PC-9 (cell line): ENCODE measurements at regions not wholly inside any gene's neighbourhood (a gene's known extent, or its start where the extent isn't known, plus 50 kb on each side); places are given as distances from the start of the nearest gene placed in this dataset.

ENCODE experiments used
- BruUV-seq: library from RNA; stranded (reverse); fragments of 400-500 nt; replicated peaks from 2 replicates; lab custom pipeline; 2021; lab: Mats Ljungman, UMichigan
- CTCF ChIA-PET: fragments of 300-600 bp; sonication (Branson Sonifier 250); formaldehyde crosslinking; loops from one replicate; lab custom pipeline; 2022; ENCODE audit warnings: antibody characterized with exemption; lab: Charles Lee
- POLR2A ChIA-PET: fragments of 300-600 bp; sonication (Branson Sonifier 250); formaldehyde crosslinking; loops from one replicate; lab custom pipeline; 2022; ENCODE audit warnings: antibody characterized with exemption; ENCODE audit not compliant: unreplicated experiment; lab: Charles Lee
- DNase-seq, 2 experiments: peaks; one replicate each; pipeline versions ENCODE4 v3.0.0 to v3.0.0-alpha.2; 2015 to 2022; ENCODE audit warnings: mixed read lengths in 1 of 2
- H2AFZ ChIP-seq: fragments of 200-600 bp; sonication (generic); 2 replicates; pipeline ENCODE4 v1.8.1; 2017; ENCODE audit warnings: antibody characterized with exemption
- H3F3A ChIP-seq: fragments of 200-600 bp; sonication (generic); 2 replicates; pipeline ENCODE4 v1.8.1; 2017; ENCODE audit warnings: antibody characterized with exemption, mild to moderate bottlenecking, low read depth; ENCODE audit not compliant: insufficient read depth
- H3K27ac ChIP-seq: fragments of 200-600 bp; sonication (generic); 2 replicates; pipeline ENCODE4 v1.6.1; 2016; ENCODE audit warnings: mixed run types
- H3K27me3 ChIP-seq: fragments of 200-600 bp; sonication (generic); 2 replicates; pipeline ENCODE4 v1.6.1; 2016; ENCODE audit warnings: low read depth, mixed run types; ENCODE audit not compliant: insufficient read depth
- H3K36me3 ChIP-seq: fragments of 200-600 bp; sonication (generic); 2 replicates; pipeline ENCODE4 v1.6.1; 2016; ENCODE audit warnings: low read depth, mixed run types
- H3K4me1 ChIP-seq: fragments of 200-600 bp; sonication (generic); replicated peaks from 2 replicates; pipeline ENCODE4 v1.6.1; 2016; ENCODE audit warnings: mixed run types; ENCODE audit not compliant: insufficient read depth
- H3K4me2 ChIP-seq: fragments of 200-600 bp; sonication (generic); 2 replicates; pipeline ENCODE4 v1.6.1; 2017; ENCODE audit warnings: mixed run types
- H3K4me3 ChIP-seq: fragments of 200-600 bp; sonication (generic); 2 replicates; pipeline ENCODE4 v1.6.1; 2016; ENCODE audit warnings: mixed run types
- H3K79me2 ChIP-seq: fragments of 200-600 bp; sonication (generic); 2 replicates; pipeline ENCODE4 v1.6.1; 2017; ENCODE audit warnings: low read depth, mixed run types
- H3K9me2 ChIP-seq: fragments of 200-600 bp; sonication (generic); 2 replicates; pipeline ENCODE4 v1.8.1; 2017; ENCODE audit warnings: mild to moderate bottlenecking; ENCODE audit not compliant: insufficient read depth
- H3K9me3 ChIP-seq: fragments of 200-600 bp; sonication (generic); 2 replicates; pipeline ENCODE4 v1.8.1; 2016; ENCODE audit warnings: low read depth; ENCODE audit not compliant: insufficient read depth
- H4K20me1 ChIP-seq: fragments of 200-600 bp; sonication (generic); 2 replicates; pipeline ENCODE4 v1.8.1; 2017; ENCODE audit not compliant: insufficient read depth
- CTCF ChIP-seq: fragments of 200-600 bp; sonication (generic); conservative IDR thresholded peaks from 2 replicates; pipeline ENCODE4 v1.6.1; 2017; ENCODE audit warnings: mixed run types, antibody characterized with exemption, mild to moderate bottlenecking, moderate library complexity
- EZH2 ChIP-seq: fragments of 200-600 bp; sonication (generic); IDR thresholded peaks from 2 replicates; pipeline ENCODE4 v1.8.0; 2017; ENCODE audit warnings: antibody characterized with exemption, low read depth
- intact Hi-C: fragments of 100-400 bp; cut with micrococcal nuclease; formaldehyde crosslinking; loops from one replicate; pipeline ENCODE4 v1.10.0; 2022; ENCODE audit not compliant: unreplicated experiment

- peak; percentile 52; the same call in 1 of the 2 replicates for TF ChIP-seq CTCF
- no peak for TF ChIP-seq EZH2
- no peaks in the 10 kb centered on the region for H3K79me2 ChIP-seq
- no peaks in the 10 kb centered on the region for H3K36me3 ChIP-seq
- no peaks in the 10 kb centered on the region for H3K4me1 ChIP-seq
- no peak overlapping the region for H3K4me3 ChIP-seq
- no peak overlapping the region for H3K27ac ChIP-seq
- H3K9me2 ChIP-seq: no peaks in the 10 kb centered on the region
- H4K20me1 ChIP-seq: no peaks in the 10 kb centered on the region
- POLR2A ChIA-PET: no interaction called here
- BruUV-seq: no TSS peak
- no peaks in the 10 kb centered on the region for H3K27me3 ChIP-seq
- intact Hi-C loops: no loop called here
- no peak overlapping the region for H2AFZ ChIP-seq
- H3K9me3 ChIP-seq: no peaks in the 10 kb centered on the region
- CTCF ChIA-PET: interaction anchor here (0.6 kb wide), 1 partner anchor 226 kb away, joined by 3 read pairs; no protein-coding TSS in a partner anchor
- DNase-seq: no peak
- no peaks in the 10 kb centered on the region for H3F3A ChIP-seq
- H3K4me2 ChIP-seq: no peak overlapping the region
Measured at GRCh38 chr21:18041012-18041411, 203.6 kb upstream of the CHODL start.

GRCh38 chr21:18030248-18030647 is 211.1 kb upstream of the C21orf91 start:
- Histone ChIP-seq H4K20me1 (no peaks in the 10 kb centered on the region), H3K36me3 (no peaks in the 10 kb centered on the region), H3K9me2 (no peaks in the 10 kb centered on the region), H3K27ac (no peak overlapping the region), H3F3A (no peaks in the 10 kb centered on the region), H3K4me3 (no peak overlapping the region), H3K9me3 (no peaks in the 10 kb centered on the region), H3K27me3 (no peaks in the 10 kb centered on the region), H3K79me2 (no peaks in the 10 kb centered on the region), H2AFZ (no peak overlapping the region), H3K4me2 (no peak overlapping the region), H3K4me1 (no peaks in the 10 kb centered on the region)
- intact Hi-C loops: no loop called here
- CTCF ChIA-PET: no interaction called here
- POLR2A ChIA-PET: no interaction called here
- no peak for DNase-seq
- no peak for TF ChIP-seq EZH2
- TF ChIP-seq CTCF: no peak
- BruUV-seq: no TSS peak

- Histone ChIP-seq H3K27ac (no peak overlapping the region), H3K4me3 (no peak overlapping the region)
- POLR2A ChIA-PET: no interaction called here
Measured at GRCh38 chr21:18026359-18026758, 207.2 kb upstream of the C21orf91 start.

More at GRCh38 chr21:18026359-18026758, 207.2 kb upstream of the C21orf91 start:
- Histone ChIP-seq H3K4me1 (no peaks in the 10 kb centered on the region), H3F3A (no peaks in the 10 kb centered on the region), H3K79me2 (no peaks in the 10 kb centered on the region), H2AFZ (no peak overlapping the region), H3K36me3 (no peaks in the 10 kb centered on the region), H4K20me1 (no peaks in the 10 kb centered on the region), H3K9me2 (no peaks in the 10 kb centered on the region), H3K9me3 (no peaks in the 10 kb centered on the region), H3K27me3 (no peaks in the 10 kb centered on the region), H3K4me2 (no peak overlapping the region)
- no TSS peak for BruUV-seq
- intact Hi-C loops: no loop called here
- no peak for DNase-seq
- TF ChIP-seq EZH2: no peak
- TF ChIP-seq CTCF: no peak
- CTCF ChIA-PET: no interaction called here
